Retina (tissue), 1 donor: ENCODE measurements at regions not wholly inside any gene's neighbourhood (a gene's known extent, or its start where the extent isn't known, plus 50 kb on each side); places are given as distances from the start of the nearest gene placed in this dataset.
"Not testable (repeated sequence)": the region's sequence is repeated elsewhere in the genome, so short reads cannot be mapped to it uniquely, and the experiment has no call there.

ENCODE experiments used
- DNase-seq: peaks from one replicate; pipeline ENCODE4 v3.0.0-alpha.2; 2016

DNA sequence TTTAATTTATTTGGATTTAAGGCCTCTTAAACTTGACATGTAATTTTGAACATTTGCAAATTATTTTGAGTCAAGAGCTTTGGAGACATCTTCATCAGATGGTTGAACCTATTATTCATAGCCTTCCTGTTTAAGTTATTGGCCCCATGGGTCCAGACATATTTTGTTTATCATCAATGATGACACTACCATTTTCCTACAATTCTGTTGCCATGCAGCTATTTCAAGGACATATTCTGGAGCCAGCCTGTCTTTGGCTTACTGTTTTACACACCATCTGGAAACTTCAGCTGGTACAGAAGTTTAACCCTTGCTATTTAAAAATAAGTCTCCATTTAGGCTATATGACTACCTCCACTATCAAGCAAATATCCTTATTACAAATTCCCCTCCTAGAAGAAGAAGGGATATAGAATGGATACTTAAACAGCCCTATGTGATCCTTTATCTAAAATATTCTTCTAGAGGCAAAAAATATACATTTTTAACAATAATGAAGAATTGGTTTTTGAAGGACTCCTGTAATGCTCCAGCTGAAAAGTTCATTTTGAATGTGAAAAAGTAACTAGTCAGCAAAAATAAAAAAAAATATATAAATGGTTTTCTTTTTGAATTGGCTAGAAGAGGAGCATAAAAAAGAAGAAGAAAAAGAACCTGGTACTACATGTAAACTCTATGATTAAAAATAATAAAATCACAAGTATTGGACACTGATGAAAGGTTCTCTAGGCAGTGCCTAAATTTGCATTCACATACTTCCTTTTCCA is 544.0 kb upstream of the HS3ST5 start:
- DNase-seq, result no peak

DNA sequence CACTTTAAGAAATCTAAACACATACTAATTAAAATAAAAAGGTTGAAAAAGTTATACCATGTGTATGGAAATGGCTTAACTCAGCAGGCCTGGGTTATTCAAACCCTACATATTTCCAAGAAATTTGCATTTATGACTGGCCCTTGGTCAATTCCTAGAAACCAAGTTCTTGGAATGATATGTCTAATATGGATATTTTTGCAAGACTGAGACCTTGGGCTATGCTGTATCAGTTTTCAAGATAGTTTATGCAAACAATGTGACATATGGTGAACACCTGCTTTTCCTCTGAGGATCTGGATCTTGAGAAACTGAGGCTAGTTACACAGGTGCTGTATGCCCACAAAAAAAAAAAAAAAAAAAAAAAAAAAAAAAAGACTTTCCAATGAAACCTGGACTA is 536.9 kb upstream of the HS3ST5 start:
- no peak for DNase-seq

DNA sequence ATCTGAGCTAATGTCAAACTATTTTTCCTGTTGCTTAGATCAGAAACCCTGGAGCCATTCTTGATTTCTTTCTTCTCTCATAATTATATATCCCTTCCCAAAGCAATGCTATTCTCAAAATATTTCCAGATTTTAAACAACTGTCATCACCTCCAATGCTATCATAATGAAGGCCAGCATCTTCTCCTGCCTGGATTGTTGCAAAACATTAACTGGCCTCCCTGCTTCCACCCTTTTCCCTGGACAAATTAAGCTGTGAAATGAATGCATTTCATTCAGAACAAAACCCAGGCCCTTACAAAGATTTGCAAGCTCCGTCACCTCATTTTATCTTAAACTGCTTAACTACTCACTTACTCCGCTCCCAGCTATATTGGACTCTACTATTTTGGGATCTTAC is 535.3 kb upstream of the HS3ST5 start:
- DNase-seq, result no peak

GRCh38 chr6:114874410-114874809 is 531.6 kb upstream of the HS3ST5 start:
- DNase-seq, result peak; percentile 47

DNA sequence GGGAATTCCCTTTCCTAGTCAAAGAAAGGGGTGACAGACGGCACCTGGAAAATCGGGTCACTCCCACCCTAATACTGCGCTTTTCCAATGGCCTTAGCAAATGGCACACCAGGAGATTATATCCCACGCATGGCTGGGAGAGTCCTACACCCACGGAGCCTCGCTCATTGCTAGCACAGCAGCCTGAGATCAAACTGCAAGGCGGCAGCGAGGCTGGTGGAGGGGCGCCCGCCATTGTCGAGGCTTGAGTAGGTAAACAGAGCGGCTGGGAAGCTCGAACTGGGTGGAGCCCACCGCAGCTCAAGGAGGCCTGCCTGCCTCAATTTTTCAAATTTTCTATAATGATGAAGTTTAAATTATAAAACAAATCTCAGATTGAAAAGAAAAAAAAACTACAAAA is 522.7 kb upstream of the HS3ST5 start:
- not testable (repeated sequence) for DNase-seq

- DNase-seq, result no peak
Measured at GRCh38 chr6:114863610-114864009, 520.8 kb upstream of the HS3ST5 start.

- no peak for DNase-seq
Measured at GRCh38 chr6:114862819-114863218, 520.0 kb upstream of the HS3ST5 start.

DNA sequence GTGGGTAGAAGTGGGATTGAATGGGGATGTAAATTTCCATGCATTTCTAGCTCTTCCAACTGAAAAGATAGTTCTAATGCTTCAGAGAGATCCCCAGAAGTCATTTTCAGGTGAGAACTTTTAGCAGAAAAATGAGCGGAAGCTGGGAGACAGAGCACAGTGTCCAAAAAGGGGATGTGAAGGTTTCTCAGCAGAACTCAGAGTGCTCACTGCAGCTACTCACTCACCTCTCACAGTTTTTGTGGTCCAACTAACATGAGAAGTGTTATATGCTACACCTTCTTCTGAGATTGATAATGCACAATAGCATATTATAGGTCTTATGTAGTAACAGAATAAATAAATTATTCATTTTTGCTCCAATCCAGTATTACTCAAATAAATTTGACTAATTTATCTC is 519.2 kb upstream of the HS3ST5 start:
- DNase-seq, result no peak

DNA sequence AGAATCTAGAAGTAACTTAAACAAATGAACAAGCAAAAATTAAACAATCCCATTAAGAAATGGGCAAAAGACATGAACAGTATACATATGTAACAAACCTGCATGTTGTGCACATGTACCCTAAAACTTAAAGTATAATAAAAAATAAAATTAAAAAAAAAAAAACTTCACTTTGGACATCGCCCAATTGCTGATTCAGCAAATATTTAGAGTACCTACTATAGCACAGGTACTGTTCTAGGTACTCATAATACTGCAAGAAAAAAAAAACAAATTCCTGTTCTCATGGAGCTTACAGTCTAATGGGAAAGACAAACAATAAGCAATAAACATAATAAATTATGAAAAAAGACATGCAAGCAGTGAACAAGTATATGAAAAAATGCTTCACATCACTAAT is 501.5 kb upstream of the HS3ST5 start:
- DNase-seq, result no peak

DNA sequence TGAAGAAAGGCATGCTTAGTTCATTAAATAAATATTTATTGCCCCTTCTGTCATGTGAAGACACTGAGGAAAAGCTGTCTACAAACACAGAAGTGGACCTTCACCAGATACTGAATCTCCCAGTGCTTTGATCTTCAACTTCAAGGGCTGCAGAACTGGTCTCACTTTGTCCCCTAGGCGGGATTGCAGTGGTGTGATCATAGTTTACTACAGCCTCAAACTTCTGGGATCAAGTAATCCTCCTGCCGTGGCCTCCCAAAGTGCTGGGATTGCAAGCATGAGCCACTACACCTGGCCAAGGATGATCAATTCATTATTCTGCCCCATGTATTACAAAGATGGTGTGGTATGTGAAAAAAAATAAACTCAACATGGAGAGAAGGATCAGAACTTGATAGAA is 496.2 kb upstream of the HS3ST5 start:
- no peak for DNase-seq

DNA sequence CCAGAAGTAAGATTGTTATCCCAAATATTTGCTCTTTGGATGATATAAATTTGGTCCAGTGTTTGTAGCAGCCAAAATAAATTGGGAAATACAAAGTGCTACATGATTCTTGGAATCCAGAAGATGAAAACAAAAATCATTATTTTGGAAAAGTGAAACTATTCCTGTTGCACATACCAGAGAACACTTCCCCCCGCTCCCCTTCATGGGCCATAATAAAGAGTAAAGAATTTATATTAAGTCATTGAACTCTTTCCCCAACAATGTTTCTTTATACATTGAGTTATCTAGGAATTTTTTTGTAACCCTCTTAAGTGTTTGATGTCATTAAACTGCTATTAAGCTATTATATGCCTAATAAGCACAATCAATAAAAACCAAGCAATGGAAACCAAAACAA is 490.4 kb upstream of the HS3ST5 start:
- DNase-seq, result no peak

DNA sequence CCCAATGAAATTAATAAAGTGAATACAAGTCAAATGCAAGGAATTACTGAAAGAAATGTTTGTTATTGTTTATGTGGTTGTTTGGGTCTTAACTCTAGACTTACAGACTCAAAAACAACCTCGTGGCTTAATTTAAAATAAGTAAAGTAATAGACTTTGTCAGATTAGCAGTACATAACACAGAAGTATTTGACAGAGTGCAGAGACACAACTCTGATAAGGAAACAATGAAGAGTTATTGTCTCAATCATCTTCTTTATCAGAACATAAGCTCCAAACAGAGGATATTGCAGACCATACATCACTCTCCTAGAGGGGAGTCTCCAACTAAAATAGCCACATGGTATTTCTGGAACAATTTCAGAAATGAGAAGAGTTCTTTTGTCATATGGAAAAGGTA is 487.7 kb upstream of the HS3ST5 start:
- no peak for DNase-seq

- no peak for DNase-seq
Measured at GRCh38 chr6:114827135-114827534, 484.3 kb upstream of the HS3ST5 start.

DNA sequence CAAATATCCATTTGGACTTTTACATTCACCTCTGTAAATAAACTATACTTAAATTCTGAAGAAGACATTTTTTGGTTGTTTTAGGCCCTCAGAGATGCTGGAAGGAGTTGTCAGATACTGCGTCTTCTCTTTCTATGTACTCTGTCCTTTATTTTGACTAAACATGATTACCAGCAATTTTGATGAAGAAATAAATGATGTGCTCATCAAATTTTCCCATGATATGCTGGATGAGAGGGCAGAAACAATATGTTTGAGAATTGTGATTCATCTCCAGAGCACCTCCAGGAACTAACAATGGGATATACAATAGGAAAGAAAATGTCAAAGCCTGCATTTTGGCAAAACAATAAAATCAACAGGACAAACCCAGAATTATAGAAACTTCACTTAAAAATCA is 481.6 kb upstream of the HS3ST5 start:
- no peak for DNase-seq

- no peak for DNase-seq
Measured at GRCh38 chr6:114816678-114817077, 473.9 kb upstream of the HS3ST5 start.

DNA sequence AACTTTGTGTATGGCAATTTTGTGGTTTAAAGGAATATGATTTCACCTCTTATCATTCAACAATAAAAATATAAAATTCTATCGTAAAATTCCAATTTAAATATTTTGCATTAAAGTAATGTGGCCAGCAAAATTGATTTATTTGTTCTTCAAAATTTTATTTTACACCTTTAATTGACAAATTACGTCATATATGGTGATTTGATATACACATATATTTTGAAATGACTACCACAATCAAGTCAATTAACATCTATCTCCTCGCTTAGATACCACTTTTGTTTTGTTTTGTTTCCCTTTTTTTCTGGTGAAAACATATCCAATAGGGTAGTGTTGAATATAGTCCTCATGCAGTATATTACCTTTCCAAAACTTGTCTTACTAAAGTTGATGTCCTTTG is 467.6 kb upstream of the HS3ST5 start:
- DNase-seq, result no peak

- not testable (repeated sequence) for DNase-seq
Measured at GRCh38 chr6:114805426-114805825, 462.6 kb upstream of the HS3ST5 start.

GRCh38 chr6:114796576-114796975 is 453.8 kb upstream of the HS3ST5 start:
- no peak for DNase-seq

DNA sequence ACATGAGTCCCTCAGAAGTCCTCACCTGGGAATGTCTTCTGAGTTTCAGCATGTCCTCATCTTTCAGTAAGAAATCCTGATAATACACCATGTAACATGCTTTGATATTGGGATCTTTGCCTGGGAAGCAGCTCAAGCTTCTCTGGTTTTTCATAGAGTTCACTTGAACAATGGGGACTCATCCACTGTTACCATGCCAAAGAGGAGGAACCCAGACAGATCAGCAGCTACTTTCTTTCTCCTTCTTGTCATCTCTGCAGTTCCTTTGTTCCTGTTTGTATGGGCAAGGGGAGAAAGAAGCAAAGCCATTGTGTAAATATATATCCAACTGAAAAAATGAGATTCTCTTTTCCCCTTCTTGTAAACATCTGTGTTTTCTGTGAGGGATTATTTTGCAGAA is 450.6 kb upstream of the HS3ST5 start:
- DNase-seq, result no peak

DNA sequence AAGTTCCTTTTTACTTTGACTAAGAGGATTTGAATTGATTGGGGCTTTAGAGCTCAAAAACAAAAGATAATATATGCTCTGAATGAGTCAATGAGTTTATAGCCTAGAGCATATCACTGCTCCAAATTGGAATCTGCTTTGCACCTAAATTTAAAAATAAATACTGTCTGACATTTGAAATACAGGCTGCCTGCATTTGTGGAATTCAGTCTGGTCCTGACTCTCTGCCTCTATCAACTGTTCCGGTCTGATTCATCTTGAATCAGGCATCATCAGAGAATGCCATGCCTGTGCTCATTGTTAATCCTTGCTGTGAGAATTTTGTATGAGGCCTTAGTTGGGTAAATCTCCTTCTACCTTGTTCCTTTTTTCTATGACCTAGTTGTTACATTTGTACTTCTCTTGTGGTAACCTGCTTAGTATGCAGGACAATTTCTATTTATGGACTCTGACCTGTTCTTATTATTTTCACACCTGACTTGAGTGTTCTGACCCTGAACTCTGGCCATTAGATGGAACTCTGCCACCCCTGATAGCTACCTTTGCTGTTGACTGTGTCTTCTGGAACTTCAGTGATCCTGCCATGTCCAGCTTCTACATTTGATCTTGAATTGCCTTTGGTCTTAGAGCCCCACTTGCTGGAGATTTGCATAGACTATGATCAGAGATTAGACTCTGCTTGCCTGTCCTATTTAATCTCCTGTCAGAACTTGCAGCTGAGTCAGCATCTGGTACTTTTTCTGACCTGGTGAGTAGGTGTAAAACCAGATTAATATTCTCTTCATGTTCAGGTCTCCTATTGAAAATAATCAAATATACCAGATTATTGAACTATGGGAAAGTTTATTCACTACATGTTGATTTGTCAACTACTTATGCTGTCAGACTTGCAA is 442.7 kb upstream of the HS3ST5 start:
- DNase-seq, result no peak

- DNase-seq, result no peak
Measured at GRCh38 chr6:114783783-114784182, 441.0 kb upstream of the HS3ST5 start.

DNA sequence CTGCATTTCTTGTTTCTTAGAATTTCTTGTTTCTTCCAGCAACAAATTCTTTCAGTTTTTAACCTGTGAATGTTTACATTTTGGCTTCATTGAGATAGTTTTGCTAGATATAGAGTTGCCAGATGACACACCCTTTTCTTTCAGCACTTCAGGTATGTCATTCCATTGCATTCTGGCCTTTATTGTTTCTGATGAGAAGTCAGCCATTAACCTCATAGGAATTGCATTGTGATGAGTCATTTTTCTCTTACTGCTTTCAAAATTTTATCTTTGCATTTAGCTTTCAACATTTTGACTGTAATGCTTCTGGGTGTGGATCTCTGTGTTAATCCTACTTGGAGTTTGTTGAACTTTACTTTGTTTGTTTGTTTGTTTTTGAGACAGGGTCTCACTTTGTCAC is 440.3 kb upstream of the HS3ST5 start:
- DNase-seq, result no peak

DNA sequence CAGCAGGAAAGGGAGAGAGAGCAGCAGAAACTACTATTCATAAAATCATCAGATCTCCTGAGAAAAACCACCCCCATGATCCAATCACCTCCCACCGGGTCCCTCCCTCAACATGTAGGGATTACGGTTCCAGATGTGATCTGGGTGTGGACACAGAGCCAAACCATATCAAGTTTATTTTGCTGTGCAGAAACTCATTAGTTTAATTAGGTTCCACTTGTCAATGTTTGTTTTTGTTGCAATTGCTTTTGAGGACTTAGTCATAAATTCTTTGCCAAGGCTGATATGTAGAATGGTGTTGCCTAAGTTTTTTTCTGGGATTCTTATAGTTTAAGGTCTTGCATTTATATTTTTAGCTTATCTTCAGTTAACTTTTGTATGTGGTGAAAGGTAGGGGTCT is 422.0 kb upstream of the HS3ST5 start:
- no peak for DNase-seq

- peak; percentile 18 for DNase-seq
Measured at GRCh38 chr6:114762145-114762544, 419.3 kb upstream of the HS3ST5 start.
